ENCODE measurements at regions not wholly inside any gene's neighbourhood (a gene's known extent, or its start where the extent isn't known, plus 50 kb on each side); places are given as distances from the start of the nearest gene placed in this dataset.

- no peak for TF ChIP-seq CTCF (IDR thresholded peaks at IDR 0.05)
- no peak for TF ChIP-seq POLR2A (IDR thresholded peaks at IDR 0.05)
Observed at GRCh38 chr6:167676000-167676665, 150.6 kb upstream of the AFDN start.

Measured in thyroid gland (tissue), 4 donors.